SK-N-SH (cell line): ENCODE measurements at regions not wholly inside any gene's neighbourhood (a gene's known extent, or its start where the extent isn't known, plus 50 kb on each side); places are given as distances from the start of the nearest gene placed in this dataset.

Experiments
- CTCF ChIA-PET: fragments of 300-600, 350-600 bp; formaldehyde crosslinking; extraction: SDS; loops from one replicate; lab custom pipeline; 2021; lab: Yijun Ruan, JAX
- POLR2A ChIA-PET: fragments of 350-600 bp; sonication (Branson Sonifier 250); formaldehyde crosslinking; extraction: SDS; loops from one replicate; lab custom pipeline; 2020; ENCODE audit warnings: antibody characterized with exemption, inconsistent platforms; lab: Yijun Ruan, JAX
- DNase-seq: peaks from one replicate; pipeline ENCODE4 v3.0.0; 2012
- H2AFZ ChIP-seq: fragments of 200-600 bp; sonication (generic); 2 replicates; pipeline ENCODE4 v1.8.1; 2016; ENCODE audit warnings: antibody characterized with exemption, mild to moderate bottlenecking, low read depth
- H3F3A ChIP-seq: fragments of 200-600 bp; sonication (generic); replicated peaks from 2 replicates; pipeline ENCODE3; 2016; ENCODE audit warnings: antibody characterized with exemption, mild to moderate bottlenecking; ENCODE audit not compliant: insufficient read depth
- H3K27ac ChIP-seq, 2 experiments: fragments of 200-500 bp in 1 of 2; fragments of 200-600 bp in 1 of 2; sonication (Bioruptor generic) in 1 of 2; sonication (generic), shearing (Covaris generic) in 1 of 2; 2 replicates each; pipeline versions ENCODE4 v1.5.1 to v1.6.1; 2014 to 2016; ENCODE audit warnings: low read depth in 2 of 2, inconsistent platforms in 1 of 2, low read length in 1 of 2, mild to moderate bottlenecking in 1 of 2, mixed read lengths in 1 of 2
- H3K27me3 ChIP-seq: fragments of 200-600 bp; sonication (generic), shearing (Covaris generic); 2 replicates; pipeline ENCODE4 v1.6.1; 2016; ENCODE audit warnings: mixed run types; ENCODE audit not compliant: insufficient read depth
- H3K36me3 ChIP-seq, 2 experiments: fragments of 200-500 bp in 1 of 2; fragments of 200-600 bp in 1 of 2; sonication (Bioruptor generic) in 1 of 2; sonication (generic) in 1 of 2; replicated peaks in 1 of 2; 2 replicates each; pipeline versions ENCODE3 to v1.5.1; 2014 to 2016; ENCODE audit warnings: low read length in 1 of 2, mild to moderate bottlenecking in 1 of 2; ENCODE audit not compliant: insufficient read depth in 2 of 2, control insufficient read depth in 1 of 2
- H3K4me1 ChIP-seq, 2 experiments: fragments of 200-500 bp in 1 of 2; fragments of 200-600 bp in 1 of 2; sonication (Bioruptor generic) in 1 of 2; sonication (generic), shearing (Covaris generic) in 1 of 2; 2 replicates each; pipeline versions ENCODE4 v1.5.1 to v1.6.1; 2014 to 2016; ENCODE audit warnings: low read depth in 1 of 2, low read length in 1 of 2, mixed run types in 1 of 2; ENCODE audit not compliant: insufficient read depth in 2 of 2, control insufficient read depth in 1 of 2
- H3K4me2 ChIP-seq: fragments of 200-600 bp; sonication (generic), shearing (Covaris generic); 2 replicates; pipeline ENCODE4 v1.6.1; 2017; ENCODE audit warnings: mixed run types
- H3K4me3 ChIP-seq, 2 experiments: fragments of 200-500 bp in 1 of 2; fragments of 200-600 bp in 1 of 2; sonication (Bioruptor generic) in 1 of 2; sonication (generic), shearing (Covaris generic) in 1 of 2; 2 replicates each; pipeline versions ENCODE4 v1.5.1 to v1.8.1; 2014 to 2016; ENCODE audit warnings: low read depth in 2 of 2, inconsistent platforms in 1 of 2, low read length in 1 of 2, mild to moderate bottlenecking in 1 of 2, mixed read lengths in 1 of 2, moderate library complexity in 1 of 2
- H3K79me2 ChIP-seq: fragments of 200-600 bp; sonication (generic); 2 replicates; pipeline ENCODE4 v1.8.1; 2017; ENCODE audit warnings: mild to moderate bottlenecking; ENCODE audit not compliant: insufficient read depth
- H3K9ac ChIP-seq: fragments of 200-600 bp; sonication (generic); 2 replicates; pipeline ENCODE4 v1.6.1; 2017; ENCODE audit warnings: mixed run types
- H3K9me2 ChIP-seq: fragments of 200-600 bp; sonication (generic); 2 replicates; pipeline ENCODE4 v1.6.1; 2017; ENCODE audit warnings: mixed run types
- H3K9me3 ChIP-seq: fragments of 200-600 bp; sonication (generic); 2 replicates; pipeline ENCODE4 v1.6.1; 2017; ENCODE audit warnings: mixed run types, mild to moderate bottlenecking, moderate library complexity
- H4K20me1 ChIP-seq: fragments of 200-600 bp; sonication (generic); 2 replicates; pipeline ENCODE4 v1.6.1; 2017; ENCODE audit warnings: mild to moderate bottlenecking, mixed run types; ENCODE audit not compliant: insufficient read depth
- CTCF ChIP-seq: fragments of 200-600 bp; sonication (generic); IDR thresholded peaks from 2 replicates; pipeline ENCODE4 v1.6.1; 2017; ENCODE audit warnings: antibody characterized with exemption, mild to moderate bottlenecking, moderate library complexity
- EZH2phosphoT487 ChIP-seq: fragments of 200-600 bp; sonication (generic); IDR thresholded peaks from 2 replicates; pipeline ENCODE4 v1.6.1; 2017; ENCODE audit warnings: low read depth, mixed run types, mild to moderate bottlenecking, antibody characterized with exemption, moderate library complexity, borderline replicate concordance
- FOXM1 ChIP-seq: IDR thresholded peaks from 2 replicates; pipeline ENCODE4 v1.4.0; 2012; ENCODE audit warnings: low read depth, mild to moderate bottlenecking
- GATA2 ChIP-seq: sonication (generic); formaldehyde crosslinking; IDR thresholded peaks from 2 replicates; pipeline ENCODE4 v1.5.0; 2020; ENCODE audit warnings: mild to moderate bottlenecking, missing genetic modification reagents
- IRF3 ChIP-seq: fragments of 150-350 bp; IDR thresholded peaks from 2 replicates; pipeline ENCODE4 v1.6.1; 2016; ENCODE audit warnings: mild to moderate bottlenecking, low read depth, low read length
- NFIC ChIP-seq: IDR thresholded peaks from 2 replicates; pipeline ENCODE4 v1.4.0; 2012; ENCODE audit warnings: borderline replicate concordance
- NRF1 ChIP-seq: IDR thresholded peaks from 2 replicates; pipeline ENCODE4 v1.6.1; 2012; ENCODE audit warnings: low read depth, mild to moderate bottlenecking, low read length
- POLR2AphosphoS5 ChIP-seq: IDR thresholded peaks from 2 replicates; pipeline ENCODE4 v1.6.1; 2012; ENCODE audit warnings: low read depth, low read length
- REST ChIP-seq: IDR thresholded peaks from 2 replicates; pipeline ENCODE4 v1.6.1; 2012; ENCODE audit warnings: mild to moderate bottlenecking, low read depth, low read length, moderate library complexity
- RFX5 ChIP-seq: IDR thresholded peaks from 2 replicates; pipeline ENCODE4 v1.6.1; 2012; ENCODE audit warnings: mild to moderate bottlenecking, improper control_type of control experiment, low read length
- TEAD4 ChIP-seq: IDR thresholded peaks from 2 replicates; pipeline ENCODE4 v1.4.0; 2012; ENCODE audit warnings: mild to moderate bottlenecking, borderline replicate concordance; ENCODE audit not compliant: insufficient read depth
- YY1 ChIP-seq: IDR thresholded peaks from 2 replicates; pipeline ENCODE4 v1.4.0; 2012; ENCODE audit warnings: low read depth, mild to moderate bottlenecking
- WGBS: methylation state at CpG from one replicate; pipeline ENCODE4 v1.1.6; 2017; ENCODE audit warnings: low lambda C conversion rate; 5-methylcytosine and 5-hydroxymethylcytosine counted together

- POLR2A ChIA-PET, result no interaction called here
- no peak overlapping the region for H2AFZ ChIP-seq
- CTCF ChIA-PET, result no interaction called here
- no peaks in the 10 kb centered on the region for H4K20me1 ChIP-seq
- H3K27ac ChIP-seq, result no peak overlapping the region
- no peaks in the 10 kb centered on the region for H3K4me1 ChIP-seq
- no peaks in the 10 kb centered on the region for H3K36me3 ChIP-seq
- no peak overlapping the region for H3K4me2 ChIP-seq
- no peaks in the 10 kb centered on the region for H3K27me3 ChIP-seq
- TF ChIP-seq REST (no peak), NFIC (no peak), GATA2 (CRISPR knock-in tag) (no peak), TEAD4 (no peak), EZH2phosphoT487 (no peak)
- TF ChIP-seq, all 33 proteins: peak for 0
- Histone ChIP-seq H3K9me2 (no peaks in the 10 kb centered on the region), H3K9me3 (peaks cover 7% of the 10 kb centered on the region), H3K9ac (no peak overlapping the region), H3K79me2 (no peaks in the 10 kb centered on the region), H3K4me3 (no peak overlapping the region), H3F3A (no peaks in the 10 kb centered on the region)
- no peak for DNase-seq
- WGBS, result 43% methylated on average over 5 of the region's 5 CpGs
These were observed 970.8 kb downstream of the DTWD2 start for GRCh38 chr5:118017536-118017935.

DNA sequence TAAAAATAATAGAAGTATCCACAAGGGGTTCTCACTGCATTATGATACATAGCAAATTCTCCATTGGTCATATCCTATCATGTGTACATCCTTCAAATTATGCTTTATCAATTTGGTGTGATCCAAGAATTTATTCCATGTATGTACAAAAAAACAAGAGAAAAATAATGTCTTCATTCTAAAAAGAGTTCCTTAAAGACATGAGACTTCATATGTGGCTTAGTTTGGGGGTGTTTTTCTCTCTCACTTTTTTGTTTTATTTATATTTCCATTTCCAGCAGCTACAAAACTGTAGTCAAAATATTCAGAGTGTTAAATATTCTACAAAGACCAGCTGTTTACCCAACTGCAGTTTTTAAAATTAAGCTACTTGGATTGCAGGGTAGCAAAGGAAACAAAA lies 972.0 kb downstream of the DTWD2 start:
- H3K4me3 ChIP-seq, result no peak overlapping the region
- H3K9me2 ChIP-seq, result no peaks in the 10 kb centered on the region
- TF ChIP-seq GATA2 (CRISPR knock-in tag), result no peak
- no peak for TF ChIP-seq YY1
- no peak for TF ChIP-seq CTCF
- TF ChIP-seq IRF3, result no peak
- no peak for TF ChIP-seq RFX5
- TF ChIP-seq NRF1, result no peak
- TF ChIP-seq FOXM1, result no peak
- no peak for TF ChIP-seq POLR2AphosphoS5
- H3K79me2 ChIP-seq, result no peaks in the 10 kb centered on the region
- H4K20me1 ChIP-seq, result no peaks in the 10 kb centered on the region
- H3K9ac ChIP-seq, result no peak overlapping the region
- no peaks in the 10 kb centered on the region for H3K36me3 ChIP-seq
- H3K9me3 ChIP-seq, result peaks cover 7% of the 10 kb centered on the region
- no peak overlapping the region for H3K27ac ChIP-seq
- H2AFZ ChIP-seq, result no peak overlapping the region
- no peaks in the 10 kb centered on the region for H3K27me3 ChIP-seq
- no peak for DNase-seq
- no peaks in the 10 kb centered on the region for H3F3A ChIP-seq
- POLR2A ChIA-PET, result no interaction called here
- H3K4me1 ChIP-seq, result no peaks in the 10 kb centered on the region
- CTCF ChIA-PET, result no interaction called here
- no peak overlapping the region for H3K4me2 ChIP-seq
